ENCODE measurements at regions not wholly inside any gene's neighbourhood (a gene's known extent, or its start where the extent isn't known, plus 50 kb on each side); places are given as distances from the start of the nearest gene placed in this dataset.

GRCh38 chr7:46679671-46680070 lies 758.6 kb upstream of the IGFBP3 start:
- TF ChIP-seq CTCF (IDR thresholded peaks at IDR 0.05; ENCODE audit: insufficient read depth, low read depth, low read length) (no peak), EZH2 (IDR thresholded peaks at IDR 0.05; ENCODE audit: insufficient read depth, low read length) (no peak)
